Panc1 (cell line): ENCODE measurements at regions not wholly inside any gene's neighbourhood (a gene's known extent, or its start where the extent isn't known, plus 50 kb on each side); places are given as distances from the start of the nearest gene placed in this dataset.

Experiments
- ATAC-seq: fragments of 200-7000 bp; cut with Tn5 transposase; 2 replicates; pipeline ENCODE4 v1.9.1; 2020; ENCODE audit warnings: mild to moderate bottlenecking, moderate library complexity
- BruUV-seq: library from RNA; stranded (reverse); fragments of 400-500 nt; replicated peaks from 2 replicates; lab custom pipeline; 2021; lab: Mats Ljungman, UMichigan
- CTCF ChIA-PET: fragments of 300-600 bp; sonication (Branson Sonifier 250); formaldehyde crosslinking; loops from one replicate; lab custom pipeline; 2022; ENCODE audit warnings: antibody characterized with exemption; lab: Charles Lee
- POLR2A ChIA-PET: fragments of 300-600 bp; sonication (Branson Sonifier 250); formaldehyde crosslinking; loops from one replicate; lab custom pipeline; 2022; ENCODE audit warnings: antibody characterized with exemption; lab: Charles Lee
- DNase-seq: peaks from one replicate; pipeline ENCODE4 v3.0.0-alpha.2; 2010; ENCODE audit warnings: low read depth, low spot score
- H3K27ac ChIP-seq: 2 replicates; pipeline ENCODE4 v1.5.1; 2011; ENCODE audit warnings: mild to moderate bottlenecking, low read length, inconsistent platforms
- H3K27me3 ChIP-seq: fragments of 200-500 bp; sonication (Bioruptor generic); 2 replicates; pipeline ENCODE4 v1.6.0; 2014; ENCODE audit warnings: low read length, inconsistent platforms; ENCODE audit not compliant: control insufficient read depth, insufficient read depth
- H3K36me3 ChIP-seq: fragments of 200-500 bp; sonication (Bioruptor generic); 2 replicates; pipeline ENCODE4 v1.5.1; 2014; ENCODE audit warnings: inconsistent platforms, mild to moderate bottlenecking, low read length, moderate library complexity; ENCODE audit not compliant: control insufficient read depth, insufficient read depth
- H3K4me1 ChIP-seq: 2 replicates; pipeline ENCODE4 v1.5.1; 2011; ENCODE audit warnings: inconsistent platforms, mild to moderate bottlenecking, low read length, moderate library complexity; ENCODE audit not compliant: control insufficient read depth, insufficient read depth
- H3K4me3 ChIP-seq, 2 experiments: 2 replicates each; pipeline ENCODE4 v1.5.1; 2011 to 2012; ENCODE audit warnings: low read depth in 2 of 2, low read length in 2 of 2, mild to moderate bottlenecking in 2 of 2, inconsistent platforms in 1 of 2, moderate library complexity in 1 of 2
- H3K9me3 ChIP-seq: fragments of 200-500 bp; sonication (Bioruptor generic); 2 replicates; pipeline ENCODE4 v1.5.1; 2014; ENCODE audit warnings: low read depth, mild to moderate bottlenecking, inconsistent platforms, low read length, moderate library complexity; ENCODE audit not compliant: control insufficient read depth, insufficient read depth
- CTCF ChIP-seq: fragments of 450-650 bp; IDR thresholded peaks from 2 replicates; pipeline ENCODE4 v1.5.1; 2017; ENCODE audit warnings: mild to moderate bottlenecking
- POLR2AphosphoS5 ChIP-seq: IDR thresholded peaks from 2 replicates; pipeline ENCODE4 v1.6.1; 2012; ENCODE audit warnings: mild to moderate bottlenecking, low read depth, low read length, moderate library complexity
- SIN3A ChIP-seq: IDR thresholded peaks from 2 replicates; pipeline ENCODE4 v1.6.1; 2012; ENCODE audit warnings: low read depth, mild to moderate bottlenecking, low read length, moderate library complexity, borderline replicate concordance; ENCODE audit not compliant: insufficient read depth
- TCF7L2 ChIP-seq: IDR thresholded peaks from 2 replicates; pipeline ENCODE4 v1.6.1; 2011; ENCODE audit warnings: mild to moderate bottlenecking, low read depth, low read length, inconsistent platforms
- in situ Hi-C: cut with HindIII; loops from 2 replicates; pipeline ENCODE4 v1.10.0; 2016; ENCODE audit warnings: low sequenced_read_pairs, low pct_unique_long_range_greater_than_20kb
- intact Hi-C: fragments of 100-400 bp; cut with micrococcal nuclease; formaldehyde crosslinking; loops from one replicate; pipeline ENCODE4 v1.10.0; 2022; ENCODE audit not compliant: unreplicated experiment
- TF ChIP-seq, protein P1 (sequence below), 2 experiments: IDR thresholded peaks; 2 replicates each; pipeline ENCODE4 v1.6.1; 2011 to 2012; ENCODE audit warnings: low read depth in 2 of 2, control low read depth in 1 of 2, low read length in 1 of 2, mild to moderate bottlenecking in 1 of 2, moderate library complexity in 1 of 2; ENCODE audit not compliant: insufficient read depth in 1 of 2

GRCh38 chr2:220837226-220837625 lies 734.9 kb downstream of the EPHA4 start:
- DNase-seq (no peak), ATAC-seq (no peak)
- no peaks in the 10 kb centered on the region for H3K36me3 ChIP-seq
- BruUV-seq, result no TSS peak
- no peaks in the 10 kb centered on the region for H3K4me1 ChIP-seq
- TF ChIP-seq TCF7L2, result no peak
- no peak for TF ChIP-seq SIN3A
- TF ChIP-seq, protein P1, sequence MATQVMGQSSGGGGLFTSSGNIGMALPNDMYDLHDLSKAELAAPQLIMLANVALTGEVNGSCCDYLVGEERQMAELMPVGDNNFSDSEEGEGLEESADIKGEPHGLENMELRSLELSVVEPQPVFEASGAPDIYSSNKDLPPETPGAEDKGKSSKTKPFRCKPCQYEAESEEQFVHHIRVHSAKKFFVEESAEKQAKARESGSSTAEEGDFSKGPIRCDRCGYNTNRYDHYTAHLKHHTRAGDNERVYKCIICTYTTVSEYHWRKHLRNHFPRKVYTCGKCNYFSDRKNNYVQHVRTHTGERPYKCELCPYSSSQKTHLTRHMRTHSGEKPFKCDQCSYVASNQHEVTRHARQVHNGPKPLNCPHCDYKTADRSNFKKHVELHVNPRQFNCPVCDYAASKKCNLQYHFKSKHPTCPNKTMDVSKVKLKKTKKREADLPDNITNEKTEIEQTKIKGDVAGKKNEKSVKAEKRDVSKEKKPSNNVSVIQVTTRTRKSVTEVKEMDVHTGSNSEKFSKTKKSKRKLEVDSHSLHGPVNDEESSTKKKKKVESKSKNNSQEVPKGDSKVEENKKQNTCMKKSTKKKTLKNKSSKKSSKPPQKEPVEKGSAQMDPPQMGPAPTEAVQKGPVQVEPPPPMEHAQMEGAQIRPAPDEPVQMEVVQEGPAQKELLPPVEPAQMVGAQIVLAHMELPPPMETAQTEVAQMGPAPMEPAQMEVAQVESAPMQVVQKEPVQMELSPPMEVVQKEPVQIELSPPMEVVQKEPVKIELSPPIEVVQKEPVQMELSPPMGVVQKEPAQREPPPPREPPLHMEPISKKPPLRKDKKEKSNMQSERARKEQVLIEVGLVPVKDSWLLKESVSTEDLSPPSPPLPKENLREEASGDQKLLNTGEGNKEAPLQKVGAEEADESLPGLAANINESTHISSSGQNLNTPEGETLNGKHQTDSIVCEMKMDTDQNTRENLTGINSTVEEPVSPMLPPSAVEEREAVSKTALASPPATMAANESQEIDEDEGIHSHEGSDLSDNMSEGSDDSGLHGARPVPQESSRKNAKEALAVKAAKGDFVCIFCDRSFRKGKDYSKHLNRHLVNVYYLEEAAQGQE (IDR thresholded peaks at IDR 0.05; ENCODE audit: insufficient read depth in 1 of 2, low read depth in 2 of 2, low read length in 1 of 2), result no peak
- TF ChIP-seq CTCF, result no peak
- TF ChIP-seq POLR2AphosphoS5, result no peak
- H3K4me3 ChIP-seq, result no peak overlapping the region
- in situ Hi-C loops (no loop called here), intact Hi-C loops (no loop called here)
- CTCF ChIA-PET, result no interaction called here
- no peaks in the 10 kb centered on the region for H3K27me3 ChIP-seq
- H3K27ac ChIP-seq, result no peak overlapping the region
- no peaks in the 10 kb centered on the region for H3K9me3 ChIP-seq
- POLR2A ChIA-PET, result no interaction called here

DNA sequence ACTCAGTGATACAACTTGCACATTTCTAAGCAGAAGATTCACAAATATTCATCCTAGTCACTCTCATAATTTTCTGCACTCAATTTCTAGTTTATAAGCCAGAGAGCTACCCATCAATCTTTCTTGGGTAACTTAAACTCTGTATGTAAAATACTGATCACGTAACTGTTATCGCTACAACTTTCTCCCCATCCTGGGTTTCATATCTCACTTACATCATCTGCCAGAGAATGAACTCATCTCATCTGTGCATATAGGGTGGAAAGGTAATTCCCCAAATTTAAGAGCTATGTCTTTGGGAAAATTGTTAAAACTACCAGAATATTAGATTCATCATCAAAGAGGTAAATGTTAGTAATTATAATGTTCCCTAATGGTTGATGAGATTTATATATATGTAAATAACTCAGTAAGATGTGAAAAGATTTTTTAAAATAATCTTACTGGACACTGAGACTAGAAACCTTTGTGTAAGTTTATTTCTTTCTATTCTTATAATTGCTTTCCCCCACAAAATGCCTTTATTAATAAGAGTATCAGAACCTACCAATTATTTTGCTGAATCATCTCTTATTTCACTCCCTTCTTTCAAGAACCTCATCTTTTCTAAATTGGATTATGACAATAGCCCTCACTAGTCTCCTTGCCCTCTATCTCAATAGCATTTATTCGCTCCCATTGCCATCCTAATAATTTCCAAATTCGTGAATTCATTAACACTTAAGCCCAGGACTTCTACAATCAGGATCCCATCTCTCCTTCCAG lies 729.0 kb downstream of the EPHA4 start:
- CTCF ChIA-PET, result no interaction called here
- TF ChIP-seq POLR2AphosphoS5 (no peak), TCF7L2 (no peak), SIN3A (no peak), CTCF (no peak)
- TF ChIP-seq, protein P1 (IDR thresholded peaks at IDR 0.05; ENCODE audit: insufficient read depth in 1 of 2, low read depth in 2 of 2, low read length in 1 of 2), result no peak

More for the DNA sequence above, 729.0 kb downstream of the EPHA4 start:
- DNase-seq, result no peak
- in situ Hi-C loops, result no loop called here
- intact Hi-C loops, result no loop called here
- no peaks in the 10 kb centered on the region for H3K9me3 ChIP-seq
- no TSS peak for BruUV-seq
- no peak overlapping the region for H3K4me3 ChIP-seq
- POLR2A ChIA-PET, result interaction anchor here (0.6 kb wide), 1 partner anchor 36 kb away, joined by 3 read pairs; no protein-coding TSS in a partner anchor
- no peak for ATAC-seq
- no peaks in the 10 kb centered on the region for H3K36me3 ChIP-seq
- no peaks in the 10 kb centered on the region for H3K4me1 ChIP-seq
- no peak overlapping the region for H3K27ac ChIP-seq
- H3K27me3 ChIP-seq, result no peaks in the 10 kb centered on the region
